Stimulated activated CD4-positive, alpha-beta T cell treated with anti-CD3 and anti-CD28 coated beads, Interleukin-4, amount 100 ng/mL, for 48 hours (primary cell): ENCODE measurements at regions not wholly inside any gene's neighbourhood (a gene's known extent, or its start where the extent isn't known, plus 50 kb on each side); places are given as distances from the start of the nearest gene placed in this dataset.

Experiments
- DNase-seq, 2 donors: peaks; one replicate each; pipeline ENCODE4 v3.0.0-alpha.2; 2020; ENCODE audit warnings: low read depth in 2 of 2

DNA sequence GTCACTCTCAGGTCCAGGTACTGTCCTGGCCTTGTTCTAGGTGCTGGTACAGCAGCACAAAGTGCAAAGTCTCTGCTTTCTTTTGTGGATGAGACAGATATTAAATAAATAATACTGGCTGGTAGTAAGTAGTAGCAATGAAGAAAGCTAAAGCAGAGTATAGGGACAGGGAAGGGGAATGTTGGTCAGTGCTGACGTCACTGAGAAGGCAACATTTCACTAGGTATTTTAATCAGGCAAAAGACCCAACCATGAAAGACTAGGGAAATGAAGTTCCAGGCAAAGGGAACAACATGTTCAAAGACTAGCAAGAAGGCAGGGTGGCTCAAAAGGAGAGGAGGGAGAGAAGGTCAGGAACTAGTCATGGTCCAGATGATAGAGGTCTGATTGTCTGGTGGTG lies 388.2 kb downstream of the YTHDC2 start:
- no peak for DNase-seq

DNA sequence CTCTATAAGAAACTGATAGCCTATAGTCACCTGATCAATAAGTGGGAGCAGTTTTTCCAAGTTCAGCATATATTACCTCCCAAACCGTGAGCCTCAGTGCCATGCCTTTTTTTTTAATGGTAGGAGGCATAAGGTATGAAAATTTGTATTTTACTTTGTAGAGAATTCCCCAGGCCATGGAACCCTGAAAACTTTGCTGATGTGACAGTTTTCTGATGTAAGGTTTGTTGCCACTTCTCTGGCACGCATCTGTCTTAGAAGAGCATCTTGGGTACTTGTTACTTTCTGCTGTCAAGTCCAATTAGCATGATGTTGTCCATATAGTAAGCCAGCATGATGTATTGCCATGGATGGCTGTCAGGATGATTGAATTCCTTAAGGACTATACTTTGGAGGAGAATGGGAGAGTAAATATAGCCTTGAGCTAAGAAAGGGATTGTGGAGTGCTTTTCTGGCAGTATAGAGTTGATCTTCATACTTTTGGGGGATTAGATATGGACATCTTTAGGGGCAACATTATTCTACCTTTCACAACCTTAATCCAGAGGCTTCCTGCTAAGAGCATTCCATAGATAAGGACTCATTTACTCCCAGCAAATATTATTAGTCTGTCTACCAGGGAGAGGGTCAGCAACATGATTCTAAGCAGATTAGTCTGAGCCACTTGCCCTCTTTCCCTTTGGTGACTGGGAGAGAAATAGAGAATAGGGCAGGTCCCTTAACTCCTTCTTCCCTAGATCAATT lies 389.6 kb downstream of the YTHDC2 start:
- no peak for DNase-seq

- no peak for DNase-seq
Observed at GRCh38 chr5:113909782-113910181, 396.3 kb downstream of the YTHDC2 start.

DNA sequence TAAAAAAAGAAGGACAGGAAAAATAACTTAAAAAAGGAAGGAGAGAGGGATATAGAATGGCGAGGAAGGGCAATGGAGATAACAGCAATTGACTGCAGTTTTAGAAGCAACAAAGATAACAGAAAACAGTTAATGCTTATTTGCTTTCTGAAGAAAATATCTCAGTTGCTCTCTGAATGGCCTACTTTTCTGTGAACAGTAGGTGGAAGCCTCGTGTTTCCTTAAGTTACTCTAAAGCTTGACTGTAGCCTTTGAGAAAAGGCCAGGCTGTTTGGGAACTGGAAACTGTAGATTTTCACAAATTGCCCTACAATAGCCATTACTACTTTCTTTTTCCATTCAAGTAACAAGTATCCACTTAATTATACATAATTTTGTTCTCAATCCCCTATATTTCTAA lies 404.5 kb downstream of the YTHDC2 start:
- no peak for DNase-seq

GRCh38 chr5:113922343-113922742 lies 408.8 kb downstream of the YTHDC2 start:
- no peak for DNase-seq

DNA sequence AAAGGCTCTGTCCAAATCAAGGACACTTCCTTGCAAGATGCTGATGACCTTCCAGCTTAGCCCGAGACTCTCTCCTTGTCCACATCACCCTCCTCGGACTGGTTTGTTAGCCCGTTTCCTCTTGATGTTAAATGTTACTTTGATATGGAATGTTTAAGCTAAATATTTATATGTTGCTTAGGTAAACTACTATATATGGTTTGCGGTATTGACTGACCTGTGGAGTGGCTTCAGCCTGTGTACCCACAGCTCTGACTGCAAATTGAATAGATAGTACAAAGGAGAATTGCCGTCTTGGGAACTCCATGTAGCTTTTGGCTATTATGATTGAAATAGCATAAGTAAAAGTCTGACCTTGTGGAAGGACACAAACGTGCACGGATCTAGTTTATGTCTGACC lies 422.0 kb downstream of the YTHDC2 start:
- DNase-seq = no peak

DNA sequence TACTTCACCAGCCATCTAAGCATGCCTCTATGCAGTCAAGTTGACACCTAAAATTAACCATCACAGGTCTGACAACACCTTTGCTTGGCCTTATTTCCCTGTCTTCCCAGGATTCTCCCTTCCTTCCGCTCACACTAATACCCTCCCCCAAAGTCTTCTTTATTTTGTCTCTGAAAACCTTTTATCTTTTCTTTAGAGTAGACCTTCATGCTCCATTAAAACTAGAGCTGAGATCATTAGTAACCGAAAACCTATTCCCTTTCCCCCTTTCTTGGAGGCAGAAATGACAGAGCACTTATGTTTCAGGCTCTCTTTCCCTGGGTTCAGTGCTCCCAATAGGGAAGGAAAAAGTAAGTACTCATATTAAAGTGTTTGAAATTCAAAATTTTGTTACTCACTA lies 423.8 kb downstream of the YTHDC2 start:
- no peak for DNase-seq

DNA sequence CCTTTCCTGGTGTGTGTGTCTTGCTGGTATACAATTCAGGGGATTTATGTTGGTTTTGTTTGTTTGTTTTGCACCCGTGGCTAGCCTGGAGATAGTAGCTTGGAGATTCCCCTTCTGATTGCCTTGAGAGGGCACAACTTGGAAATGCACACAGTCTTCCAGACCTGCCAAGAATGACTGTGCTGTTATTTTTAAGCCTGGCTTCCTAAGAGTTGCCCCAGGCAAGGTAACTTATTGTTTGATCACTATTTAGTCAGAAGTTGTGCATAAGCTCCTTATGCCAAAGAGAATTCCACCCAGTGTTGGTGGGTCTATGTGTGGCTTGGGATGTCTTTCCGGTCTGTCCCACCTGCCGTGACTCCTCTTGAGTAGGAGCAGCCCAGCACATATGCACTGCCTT lies 421.9 kb upstream of the KCNN2 start:
- no peak for DNase-seq

- DNase-seq = no peak
Observed at GRCh38 chr5:113950186-113950585, 411.7 kb upstream of the KCNN2 start.

GRCh38 chr5:113965225-113965624 lies 396.6 kb upstream of the KCNN2 start:
- DNase-seq = no peak

DNA sequence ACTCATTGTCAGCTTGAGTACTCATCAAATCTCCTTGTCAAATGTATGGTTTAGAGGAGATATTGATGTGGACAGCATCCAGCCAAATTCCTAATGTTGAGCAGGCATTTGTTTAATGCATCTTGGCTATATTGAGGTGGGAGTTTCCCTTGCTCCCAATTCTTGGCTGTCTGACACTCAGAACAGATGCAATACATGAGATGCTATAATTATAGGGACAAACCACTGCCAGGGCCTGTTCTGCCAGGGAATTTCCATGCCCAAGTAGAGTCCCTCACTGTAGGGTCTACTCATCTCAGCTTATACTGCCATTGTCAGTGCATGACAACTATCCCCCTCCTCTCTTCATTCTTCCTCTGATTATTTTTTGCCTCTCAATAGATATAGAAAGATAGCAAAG lies 392.0 kb upstream of the KCNN2 start:
- DNase-seq = no peak

GRCh38 chr5:113971454-113971853 lies 390.4 kb upstream of the KCNN2 start:
- no peak for DNase-seq

- DNase-seq = no peak
Observed at GRCh38 chr5:113974976-113975375, 386.9 kb upstream of the KCNN2 start.

- DNase-seq = no peak
Observed at GRCh38 chr5:113984928-113985327, 376.9 kb upstream of the KCNN2 start.

- no peak for DNase-seq
Observed at GRCh38 chr5:113985505-113985904, 376.4 kb upstream of the KCNN2 start.

DNA sequence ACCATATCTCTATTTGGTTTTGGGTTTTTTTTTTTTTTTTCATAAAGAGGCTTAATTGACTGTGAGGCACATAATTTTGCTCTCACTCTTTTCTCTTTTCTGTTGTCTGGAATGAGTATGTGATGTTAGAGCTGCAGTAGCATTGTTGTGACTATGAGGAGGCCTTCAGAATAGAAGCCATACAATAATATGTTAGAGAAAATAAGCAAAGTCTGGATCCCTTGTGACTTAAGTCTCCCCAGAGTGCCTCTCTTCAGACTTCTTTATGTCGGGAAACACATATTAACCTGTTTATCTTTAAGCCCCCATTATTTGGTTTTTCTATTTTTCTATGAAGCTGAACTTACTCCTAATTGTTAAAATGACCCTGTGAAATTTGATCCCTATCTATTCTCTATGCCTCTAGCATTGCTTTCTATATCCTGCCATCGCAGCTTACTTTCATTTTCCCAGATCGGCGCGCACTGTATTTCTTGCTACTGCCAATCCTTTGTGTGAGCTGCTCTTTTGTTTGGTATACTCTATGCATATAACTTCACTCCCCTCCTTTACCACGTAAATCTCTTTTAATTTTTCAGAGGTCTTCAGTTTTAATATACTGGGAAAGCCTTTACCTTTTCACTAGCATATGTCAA lies 372.5 kb upstream of the KCNN2 start:
- DNase-seq = no peak

- DNase-seq = no peak
Observed at GRCh38 chr5:113989913-113990305, 372.0 kb upstream of the KCNN2 start.

- no peak for DNase-seq
Observed at GRCh38 chr5:114001076-114001475, 360.8 kb upstream of the KCNN2 start.

GRCh38 chr5:114006582-114006981 lies 355.3 kb upstream of the KCNN2 start:
- DNase-seq = no peak

DNA sequence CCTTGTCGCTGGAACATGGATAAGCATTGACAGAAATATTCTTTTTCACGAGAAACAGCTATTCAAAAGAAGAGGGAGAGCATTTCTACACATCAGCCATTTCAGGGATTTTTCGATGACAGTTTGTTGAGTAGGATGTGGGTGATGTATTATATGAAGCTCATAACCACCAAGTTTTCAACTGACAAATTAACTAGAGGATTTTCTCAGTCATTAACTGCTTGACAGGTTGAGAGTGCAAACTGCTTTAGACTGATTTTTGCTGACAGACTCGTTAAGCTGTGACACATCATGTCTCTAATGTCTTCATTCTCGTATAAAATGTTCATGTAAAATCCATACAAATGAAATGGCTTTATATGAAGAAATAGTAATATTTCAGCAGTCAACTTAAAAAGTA lies 354.2 kb upstream of the KCNN2 start:
- no peak for DNase-seq

- no peak for DNase-seq
Observed at GRCh38 chr5:114010362-114010761, 351.5 kb upstream of the KCNN2 start.

- DNase-seq = no peak
Observed at GRCh38 chr5:114018186-114018585, 343.7 kb upstream of the KCNN2 start.

- DNase-seq = no peak
Observed at GRCh38 chr5:114038756-114039155, 323.1 kb upstream of the KCNN2 start.

DNA sequence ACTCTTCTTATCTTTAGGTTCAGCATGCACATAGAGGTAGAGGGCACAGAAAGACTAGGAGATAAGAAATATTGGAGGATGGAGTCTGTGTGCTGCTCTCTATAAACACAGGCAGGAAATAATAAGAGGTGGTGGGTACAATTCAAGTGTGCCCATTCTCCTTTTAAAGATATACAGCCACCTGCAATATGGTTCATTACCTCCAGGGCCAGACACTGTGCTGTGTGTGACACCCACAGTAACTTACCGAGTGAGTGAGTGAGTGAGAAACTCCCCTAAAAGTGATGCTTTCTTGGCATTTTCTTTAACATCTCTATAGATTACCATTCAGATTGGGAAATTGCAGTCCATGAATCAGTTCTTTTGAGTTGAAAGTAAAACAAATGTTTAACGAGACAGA lies 311.8 kb upstream of the KCNN2 start:
- no peak for DNase-seq
